Natural killer cell (primary cell): ENCODE measurements at regions not wholly inside any gene's neighbourhood (a gene's known extent, or its start where the extent isn't known, plus 50 kb on each side); places are given as distances from the start of the nearest gene placed in this dataset.

Source experiments
- ATAC-seq, 3 donors: fragments of 150-1000 bp in 2 of 3; fragments of 200-7000 bp in 1 of 3; cut with Tn5 transposase; 1 replicate in 1 of 3; 2 replicates in 2 of 3; pipeline ENCODE4 v1.10.0; 2021; ENCODE audit warnings: mild to moderate bottlenecking in 2 of 3, moderate library complexity in 2 of 3
- DNase-seq, 2 donors: peaks; one replicate each; pipeline versions ENCODE4 v3.0.0 to v3.0.0-alpha.2; 2013 to 2021; ENCODE audit warnings: mixed read lengths in 1 of 2
- H3K27ac ChIP-seq: one replicate; pipeline ENCODE4 v1.5.1; 2013; ENCODE audit warnings: mild to moderate bottlenecking, low read length
- H3K27me3 ChIP-seq: one replicate; pipeline ENCODE4 v1.6.1; 2013; ENCODE audit warnings: low read length; ENCODE audit not compliant: control insufficient read depth, insufficient read depth
- H3K36me3 ChIP-seq: one replicate; pipeline ENCODE4 v1.6.1; 2013; ENCODE audit warnings: low read length; ENCODE audit not compliant: control insufficient read depth, insufficient read depth
- H3K4me1 ChIP-seq: one replicate; pipeline ENCODE4 v1.6.1; 2013; ENCODE audit warnings: low read length; ENCODE audit not compliant: control insufficient read depth, insufficient read depth
- H3K4me3 ChIP-seq: one replicate; pipeline ENCODE4 v1.5.1; 2013; ENCODE audit warnings: low read length
- H3K9me3 ChIP-seq: one replicate; pipeline ENCODE4 v1.6.1; 2013; ENCODE audit warnings: low read length; ENCODE audit not compliant: control insufficient read depth, insufficient read depth
- H3K27ac Mint-ChIP-seq, 2 donors: one replicate each; pipeline ENCODE4 v1.8.0; 2022; ENCODE audit warnings: mild to moderate bottlenecking in 2 of 2, mixed read lengths in 2 of 2, moderate library complexity in 1 of 2
- H3K27me3 Mint-ChIP-seq, 2 donors: one replicate each; pipeline ENCODE4 v1.8.0; 2022; ENCODE audit warnings: low read depth in 2 of 2, mixed read lengths in 2 of 2
- H3K36me3 Mint-ChIP-seq: one replicate; pipeline ENCODE4 v1.8.0; 2022; ENCODE audit warnings: mixed read lengths
- H3K4me1 Mint-ChIP-seq, 2 donors: one replicate each; pipeline ENCODE4 v1.8.0; 2022; ENCODE audit warnings: mixed read lengths in 2 of 2
- H3K4me3 Mint-ChIP-seq: one replicate; pipeline ENCODE4 v1.8.0; 2022; ENCODE audit warnings: mild to moderate bottlenecking, moderate library complexity, mixed read lengths
- H3K9me3 Mint-ChIP-seq, 2 donors: one replicate each; pipeline ENCODE4 v1.8.0; 2022; ENCODE audit warnings: mixed read lengths in 2 of 2
- CTCF ChIP-seq: fragments of 200-600 bp; IDR thresholded peaks from one replicate; pipeline ENCODE4 v1.8.0; 2022; ENCODE audit warnings: antibody characterized with exemption
- WGBS: methylation state at CpG from one replicate; pipeline ENCODE4 v1.1.7; 2013; ENCODE audit warnings: missing lambda C conversion rate; ENCODE audit not compliant: insufficient coverage; 5-methylcytosine and 5-hydroxymethylcytosine counted together
- intact Hi-C: fragments of 100-400 bp; cut with micrococcal nuclease; formaldehyde crosslinking; loops from one replicate; pipeline ENCODE4 v1.14.2; 2022

GRCh38 chr15:95227235-95227634 lies 995.9 kb downstream of the MCTP2 start:
- no peak overlapping the region for H3K27ac Mint-ChIP-seq
- Histone ChIP-seq H3K9me3 (peaks cover 4% of the 10 kb centered on the region), H3K36me3 (no peaks in the 10 kb centered on the region), H3K4me1 (no peaks in the 10 kb centered on the region), H3K4me3 (no peak overlapping the region), H3K27ac (no peak overlapping the region), H3K27me3 (no peaks in the 10 kb centered on the region)
- WGBS: 46% methylated on average over 3 of the region's 3 CpGs
- intact Hi-C loops: no loop called here
- H3K36me3 Mint-ChIP-seq: peaks cover 6% of the 10 kb centered on the region
- no peak overlapping the region for H3K4me3 Mint-ChIP-seq
- no peaks in the 10 kb centered on the region for H3K4me1 Mint-ChIP-seq
- H3K9me3 Mint-ChIP-seq: peaks cover 5 to 7% of the 10 kb centered on the region in 2 donors
- no peak for ATAC-seq
- no peak for DNase-seq
- TF ChIP-seq CTCF: no peak
- peaks cover 19 to 24% of the 10 kb centered on the region in 2 donors for H3K27me3 Mint-ChIP-seq

GRCh38 chr15:95228856-95229555 lies 997.6 kb downstream of the MCTP2 start:
- ATAC-seq (no peak), DNase-seq (no peak)
- Histone ChIP-seq H3K9me3 (no peaks in the 10 kb centered on the region), H3K27me3 (no peaks in the 10 kb centered on the region), H3K4me3 (no peak overlapping the region), H3K36me3 (no peaks in the 10 kb centered on the region), H3K4me1 (no peaks in the 10 kb centered on the region), H3K27ac (no peak overlapping the region)
- no peak for TF ChIP-seq CTCF
- Mint-ChIP-seq H3K4me1 (no peaks in the 10 kb centered on the region), H3K36me3 (peaks cover 12% of the 10 kb centered on the region), H3K27me3 (peaks cover 22 to 37% of the 10 kb centered on the region in 2 donors), H3K4me3 (no peak overlapping the region), H3K9me3 (peaks cover 2 to 4% of the 10 kb centered on the region in 2 donors), H3K27ac (no peak overlapping the region)
- intact Hi-C loops: no loop called here
- 100% methylated on average over 2 of the region's 3 CpGs for WGBS

- H3K36me3 Mint-ChIP-seq: peaks cover 12% of the 10 kb centered on the region
- intact Hi-C loops: no loop called here
- no peak overlapping the region for H3K4me3 ChIP-seq
- H3K27me3 ChIP-seq: no peaks in the 10 kb centered on the region
- peaks cover 4% of the 10 kb centered on the region for H3K9me3 ChIP-seq
- H3K4me1 Mint-ChIP-seq: no peaks in the 10 kb centered on the region
- H3K4me1 ChIP-seq: no peaks in the 10 kb centered on the region
- no peak for DNase-seq
- H3K4me3 Mint-ChIP-seq: no peak overlapping the region
- no peak overlapping the region for H3K27ac ChIP-seq
- no peaks in the 10 kb centered on the region for H3K36me3 ChIP-seq
- TF ChIP-seq CTCF: no peak
- peaks cover 13 to 42% of the 10 kb centered on the region in 2 donors for H3K27me3 Mint-ChIP-seq
- no peak for ATAC-seq
- WGBS: 71% methylated on average over 1 of the region's 1 CpG
- H3K9me3 Mint-ChIP-seq: peaks cover 2% of the 10 kb centered on the region in 2 donors
- no peak overlapping the region for H3K27ac Mint-ChIP-seq
Observed at GRCh38 chr15:95235033-95235432, 1003.7 kb downstream of the MCTP2 start.
